GM23338 (cell line): ENCODE measurements at regions not wholly inside any gene's neighbourhood (a gene's known extent, or its start where the extent isn't known, plus 50 kb on each side); places are given as distances from the start of the nearest gene placed in this dataset.

ENCODE experiments used
- EZH2 ChIP-seq: fragments of 200-600 bp; sonication (generic); IDR thresholded peaks from one replicate; pipeline ENCODE4 v1.8.0; 2017; ENCODE audit warnings: antibody characterized with exemption, mild to moderate bottlenecking, low read depth; ENCODE audit not compliant: unreplicated experiment
- EZH2phosphoT487 ChIP-seq: fragments of 200-600 bp; sonication (generic); IDR thresholded peaks from one replicate; pipeline ENCODE4 v1.8.1; 2018; ENCODE audit warnings: antibody characterized with exemption; ENCODE audit not compliant: unreplicated experiment
- JUNB ChIP-seq: IDR thresholded peaks from one replicate; pipeline ENCODE4 v1.6.1; 2016; ENCODE audit warnings: antibody characterized with exemption; ENCODE audit not compliant: unreplicated experiment
- POLR2AphosphoS5 ChIP-seq: IDR thresholded peaks from 2 replicates; pipeline ENCODE4 v1.6.1; 2016; ENCODE audit warnings: antibody characterized with exemption, low read depth
- TF ChIP-seq, protein P1 (sequence below), 2 experiments: fragments of 200-600 bp in 1 of 2; sonication (generic) in 1 of 2; conservative IDR thresholded peaks; 2 replicates each; pipeline versions ENCODE4 v1.5.1 to v1.6.1; 2016 to 2017; ENCODE audit warnings: antibody characterized with exemption in 2 of 2, low read depth in 2 of 2, mild to moderate bottlenecking in 2 of 2, moderate library complexity in 1 of 2
- TF ChIP-seq, protein P2 (sequence below): IDR thresholded peaks from one replicate; pipeline ENCODE4 v1.6.1; 2018; ENCODE audit warnings: antibody characterized with exemption; ENCODE audit not compliant: unreplicated experiment

DNA sequence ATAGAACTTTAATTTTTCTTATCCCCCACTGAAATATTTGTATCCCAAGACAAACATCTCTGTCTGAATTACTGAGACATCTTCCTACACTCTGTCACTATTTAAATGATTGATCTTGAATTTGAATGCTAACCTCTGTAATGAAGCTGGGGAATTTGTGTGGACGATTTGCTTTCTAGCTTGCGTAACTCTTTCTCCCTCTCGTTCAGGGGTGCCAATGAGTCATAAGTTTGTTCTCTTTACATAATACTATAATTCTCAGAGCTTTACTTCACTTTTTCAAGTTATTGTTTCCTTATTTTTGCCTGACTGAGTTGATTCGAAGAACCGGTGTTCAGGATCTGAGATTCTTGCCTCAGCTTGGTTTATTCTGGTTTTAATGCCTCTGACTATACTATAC is 783.3 kb upstream of the CADM2 start:
- TF ChIP-seq, protein P1, sequence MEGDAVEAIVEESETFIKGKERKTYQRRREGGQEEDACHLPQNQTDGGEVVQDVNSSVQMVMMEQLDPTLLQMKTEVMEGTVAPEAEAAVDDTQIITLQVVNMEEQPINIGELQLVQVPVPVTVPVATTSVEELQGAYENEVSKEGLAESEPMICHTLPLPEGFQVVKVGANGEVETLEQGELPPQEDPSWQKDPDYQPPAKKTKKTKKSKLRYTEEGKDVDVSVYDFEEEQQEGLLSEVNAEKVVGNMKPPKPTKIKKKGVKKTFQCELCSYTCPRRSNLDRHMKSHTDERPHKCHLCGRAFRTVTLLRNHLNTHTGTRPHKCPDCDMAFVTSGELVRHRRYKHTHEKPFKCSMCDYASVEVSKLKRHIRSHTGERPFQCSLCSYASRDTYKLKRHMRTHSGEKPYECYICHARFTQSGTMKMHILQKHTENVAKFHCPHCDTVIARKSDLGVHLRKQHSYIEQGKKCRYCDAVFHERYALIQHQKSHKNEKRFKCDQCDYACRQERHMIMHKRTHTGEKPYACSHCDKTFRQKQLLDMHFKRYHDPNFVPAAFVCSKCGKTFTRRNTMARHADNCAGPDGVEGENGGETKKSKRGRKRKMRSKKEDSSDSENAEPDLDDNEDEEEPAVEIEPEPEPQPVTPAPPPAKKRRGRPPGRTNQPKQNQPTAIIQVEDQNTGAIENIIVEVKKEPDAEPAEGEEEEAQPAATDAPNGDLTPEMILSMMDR (conservative IDR thresholded peaks at IDR 0.05; ENCODE audit: low read depth in 2 of 2) = no peak
- TF ChIP-seq, protein P2, sequence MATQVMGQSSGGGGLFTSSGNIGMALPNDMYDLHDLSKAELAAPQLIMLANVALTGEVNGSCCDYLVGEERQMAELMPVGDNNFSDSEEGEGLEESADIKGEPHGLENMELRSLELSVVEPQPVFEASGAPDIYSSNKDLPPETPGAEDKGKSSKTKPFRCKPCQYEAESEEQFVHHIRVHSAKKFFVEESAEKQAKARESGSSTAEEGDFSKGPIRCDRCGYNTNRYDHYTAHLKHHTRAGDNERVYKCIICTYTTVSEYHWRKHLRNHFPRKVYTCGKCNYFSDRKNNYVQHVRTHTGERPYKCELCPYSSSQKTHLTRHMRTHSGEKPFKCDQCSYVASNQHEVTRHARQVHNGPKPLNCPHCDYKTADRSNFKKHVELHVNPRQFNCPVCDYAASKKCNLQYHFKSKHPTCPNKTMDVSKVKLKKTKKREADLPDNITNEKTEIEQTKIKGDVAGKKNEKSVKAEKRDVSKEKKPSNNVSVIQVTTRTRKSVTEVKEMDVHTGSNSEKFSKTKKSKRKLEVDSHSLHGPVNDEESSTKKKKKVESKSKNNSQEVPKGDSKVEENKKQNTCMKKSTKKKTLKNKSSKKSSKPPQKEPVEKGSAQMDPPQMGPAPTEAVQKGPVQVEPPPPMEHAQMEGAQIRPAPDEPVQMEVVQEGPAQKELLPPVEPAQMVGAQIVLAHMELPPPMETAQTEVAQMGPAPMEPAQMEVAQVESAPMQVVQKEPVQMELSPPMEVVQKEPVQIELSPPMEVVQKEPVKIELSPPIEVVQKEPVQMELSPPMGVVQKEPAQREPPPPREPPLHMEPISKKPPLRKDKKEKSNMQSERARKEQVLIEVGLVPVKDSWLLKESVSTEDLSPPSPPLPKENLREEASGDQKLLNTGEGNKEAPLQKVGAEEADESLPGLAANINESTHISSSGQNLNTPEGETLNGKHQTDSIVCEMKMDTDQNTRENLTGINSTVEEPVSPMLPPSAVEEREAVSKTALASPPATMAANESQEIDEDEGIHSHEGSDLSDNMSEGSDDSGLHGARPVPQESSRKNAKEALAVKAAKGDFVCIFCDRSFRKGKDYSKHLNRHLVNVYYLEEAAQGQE = no peak
- TF ChIP-seq POLR2AphosphoS5 (no peak), EZH2phosphoT487 (no peak), EZH2 (no peak), JUNB (no peak)
